Right atrium auricular region (tissue), 2 donors: ENCODE measurements at regions not wholly inside any gene's neighbourhood (a gene's known extent, or its start where the extent isn't known, plus 50 kb on each side); places are given as distances from the start of the nearest gene placed in this dataset.

Source experiments
- DNase-seq: peaks from one replicate; pipeline ENCODE4 v3.0.0-alpha.2; 2019; ENCODE audit warnings: low spot score
- H3K27ac ChIP-seq, 2 donors: fragments of 200-600 bp; sonication (generic); 1 replicate in 1 of 2; 2 replicates in 1 of 2; pipeline ENCODE4 v1.5.1; 2016 to 2019
- H3K27me3 ChIP-seq, 2 donors: fragments of 200-600 bp; sonication (generic); one replicate each; pipeline versions ENCODE4 v1.5.1 to v1.6.0; 2017 to 2019
- H3K36me3 ChIP-seq: fragments of 200-600 bp; sonication (generic); one replicate; pipeline ENCODE4 v1.5.1; 2016
- H3K4me1 ChIP-seq, 2 donors: fragments of 200-600 bp; sonication (generic); one replicate each; pipeline versions ENCODE4 v1.5.1 to v1.6.0; 2017 to 2019
- H3K4me3 ChIP-seq, 2 donors: fragments of 200-600 bp; sonication (generic); 1 replicate in 1 of 2; 2 replicates in 1 of 2; pipeline ENCODE4 v1.5.1; 2017 to 2019; ENCODE audit warnings: mild to moderate bottlenecking in 1 of 2, moderate library complexity in 1 of 2
- H3K9me3 ChIP-seq, 2 donors: fragments of 200-600 bp; sonication (generic); one replicate each; pipeline ENCODE4 v1.5.1; 2019
- TF ChIP-seq, protein P1 (sequence below), 2 donors: fragments of 200-600 bp; sonication (generic); IDR thresholded peaks; one replicate each; pipeline ENCODE4 v1.5.1; 2019; ENCODE audit warnings: antibody characterized with exemption in 2 of 2

- TF ChIP-seq, protein P1, sequence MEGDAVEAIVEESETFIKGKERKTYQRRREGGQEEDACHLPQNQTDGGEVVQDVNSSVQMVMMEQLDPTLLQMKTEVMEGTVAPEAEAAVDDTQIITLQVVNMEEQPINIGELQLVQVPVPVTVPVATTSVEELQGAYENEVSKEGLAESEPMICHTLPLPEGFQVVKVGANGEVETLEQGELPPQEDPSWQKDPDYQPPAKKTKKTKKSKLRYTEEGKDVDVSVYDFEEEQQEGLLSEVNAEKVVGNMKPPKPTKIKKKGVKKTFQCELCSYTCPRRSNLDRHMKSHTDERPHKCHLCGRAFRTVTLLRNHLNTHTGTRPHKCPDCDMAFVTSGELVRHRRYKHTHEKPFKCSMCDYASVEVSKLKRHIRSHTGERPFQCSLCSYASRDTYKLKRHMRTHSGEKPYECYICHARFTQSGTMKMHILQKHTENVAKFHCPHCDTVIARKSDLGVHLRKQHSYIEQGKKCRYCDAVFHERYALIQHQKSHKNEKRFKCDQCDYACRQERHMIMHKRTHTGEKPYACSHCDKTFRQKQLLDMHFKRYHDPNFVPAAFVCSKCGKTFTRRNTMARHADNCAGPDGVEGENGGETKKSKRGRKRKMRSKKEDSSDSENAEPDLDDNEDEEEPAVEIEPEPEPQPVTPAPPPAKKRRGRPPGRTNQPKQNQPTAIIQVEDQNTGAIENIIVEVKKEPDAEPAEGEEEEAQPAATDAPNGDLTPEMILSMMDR (IDR thresholded peaks at IDR 0.05), result no peak
- Histone ChIP-seq H3K4me3 (no peak overlapping the region), H3K9me3 (no peaks in the 10 kb centered on the region), H3K27me3 (no peaks in the 10 kb centered on the region), H3K27ac (no peak overlapping the region), H3K4me1 (no peaks in the 10 kb centered on the region), H3K36me3 (no peaks in the 10 kb centered on the region)
- DNase-seq, result no peak
Measured at GRCh38 chr15:59866642-59867041, 137.5 kb upstream of the FOXB1 start.

DNA sequence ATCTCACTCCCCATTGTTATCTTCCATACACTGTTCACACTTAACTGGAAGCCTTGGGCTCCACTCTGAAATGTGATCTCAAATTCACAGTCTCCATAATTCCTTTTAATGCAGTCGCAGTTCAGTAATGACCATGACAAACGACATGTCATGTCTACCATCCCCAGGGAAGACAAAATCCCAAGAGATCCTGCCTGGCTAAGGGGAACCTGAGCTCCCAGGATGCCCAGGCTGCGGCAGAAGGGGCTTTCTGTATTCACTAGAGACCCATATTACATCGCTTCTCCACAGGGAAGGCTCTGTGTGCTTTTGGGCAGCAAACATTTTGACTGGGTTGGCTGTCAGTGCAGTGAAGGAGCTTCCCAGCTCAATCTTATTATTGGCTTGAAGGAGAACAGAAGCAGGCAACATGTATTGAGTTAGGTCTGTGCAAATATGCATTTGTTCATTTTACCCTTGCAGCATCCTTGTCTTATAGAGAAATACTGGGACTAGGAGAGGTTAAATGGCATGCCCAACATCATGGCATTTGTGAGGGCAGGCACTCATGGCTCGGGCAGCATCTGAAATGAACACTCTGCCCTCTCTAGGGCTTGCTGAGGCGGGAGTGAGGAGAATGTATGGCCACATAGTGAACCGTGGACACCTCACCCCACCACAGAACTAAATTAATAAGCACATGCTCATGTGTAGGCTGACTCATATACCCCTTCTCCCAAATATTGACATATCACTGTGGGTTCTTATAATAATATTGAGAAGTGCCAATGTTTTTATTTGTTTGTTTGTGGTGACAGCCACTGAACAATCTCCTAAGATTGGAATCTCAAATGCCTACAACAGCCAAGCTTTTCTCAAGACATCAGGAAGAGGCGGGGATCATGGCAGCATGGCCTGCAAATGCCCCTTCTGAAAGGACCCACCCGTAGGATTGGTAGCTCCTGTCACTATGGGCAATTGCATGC is 141.6 kb upstream of the FOXB1 start:
- H3K4me1 ChIP-seq, result no peaks in the 10 kb centered on the region
- no peak overlapping the region for H3K27ac ChIP-seq
- H3K36me3 ChIP-seq, result no peaks in the 10 kb centered on the region
- no peaks in the 10 kb centered on the region for H3K27me3 ChIP-seq
- TF ChIP-seq, protein P1 (IDR thresholded peaks at IDR 0.05), result no peak
- no peak overlapping the region for H3K4me3 ChIP-seq
- no peaks in the 10 kb centered on the region for H3K9me3 ChIP-seq
- DNase-seq, result no peak

- Histone ChIP-seq H3K9me3 (no peaks in the 10 kb centered on the region), H3K27me3 (no peaks in the 10 kb centered on the region), H3K27ac (no peak overlapping the region), H3K4me1 (no peaks in the 10 kb centered on the region), H3K36me3 (no peaks in the 10 kb centered on the region), H3K4me3 (no peak overlapping the region)
- TF ChIP-seq, protein P1 (IDR thresholded peaks at IDR 0.05), result no peak
- DNase-seq, result no peak
Measured at GRCh38 chr15:59847968-59848367, 156.1 kb upstream of the FOXB1 start.

GRCh38 chr15:59845942-59846499 is 156.9 kb upstream of the BNIP2 start:
- Histone ChIP-seq H3K4me1 (no peaks in the 10 kb centered on the region), H3K27ac (no peak overlapping the region), H3K9me3 (no peaks in the 10 kb centered on the region), H3K36me3 (no peaks in the 10 kb centered on the region), H3K27me3 (no peaks in the 10 kb centered on the region), H3K4me3 (no peak overlapping the region)
- TF ChIP-seq, protein P1 (IDR thresholded peaks at IDR 0.05), result no peak
- DNase-seq, result no peak

GRCh38 chr15:59843609-59844008 is 154.5 kb upstream of the BNIP2 start:
- Histone ChIP-seq H3K9me3 (no peaks in the 10 kb centered on the region), H3K27ac (no peak overlapping the region), H3K4me1 (no peaks in the 10 kb centered on the region), H3K4me3 (no peak overlapping the region), H3K36me3 (no peaks in the 10 kb centered on the region), H3K27me3 (no peaks in the 10 kb centered on the region)
- TF ChIP-seq, protein P1 (IDR thresholded peaks at IDR 0.05), result no peak
- no peak for DNase-seq
